Tibial artery (tissue), 4 donors: ENCODE measurements at regions not wholly inside any gene's neighbourhood (a gene's known extent, or its start where the extent isn't known, plus 50 kb on each side); places are given as distances from the start of the nearest gene placed in this dataset.
"Not testable (repeated sequence)": the region's sequence is repeated elsewhere in the genome, so short reads cannot be mapped to it uniquely, and the experiment has no call there.

ENCODE experiments used
- DNase-seq, 2 donors: peaks; one replicate each; pipeline ENCODE4 v3.0.0-alpha.2; 2019
- H3K27ac ChIP-seq, 2 donors: fragments of 200-600 bp; sonication (generic) in 1 of 2; 1 replicate in 1 of 2; 2 replicates in 1 of 2; pipeline ENCODE4 v1.5.1; 2018 to 2019; ENCODE audit warnings: mild to moderate bottlenecking in 1 of 2
- H3K27me3 ChIP-seq, 2 donors: fragments of 200-600 bp; sonication (generic) in 1 of 2; one replicate each; pipeline versions ENCODE4 v1.5.1 to v1.6.0; 2016 to 2019
- H3K36me3 ChIP-seq, 3 donors: fragments of 200-600 bp; sonication (generic) in 2 of 3; one replicate each; pipeline ENCODE4 v1.5.1; 2016 to 2019; ENCODE audit warnings: mild to moderate bottlenecking in 2 of 3
- H3K4me1 ChIP-seq, 4 donors: fragments of 200-600 bp; sonication (generic) in 2 of 4; 1 replicate in 3 of 4; 2 replicates in 1 of 4; pipeline ENCODE4 v1.5.1; 2016 to 2019
- H3K4me3 ChIP-seq, 2 donors: fragments of 200-600 bp; sonication (generic) in 1 of 2; 1 replicate in 1 of 2; 2 replicates in 1 of 2; pipeline ENCODE4 v1.5.1; 2018 to 2019; ENCODE audit warnings: mild to moderate bottlenecking in 2 of 2
- H3K9me3 ChIP-seq, 3 donors: fragments of 200-600 bp; sonication (generic) in 1 of 3; one replicate each; pipeline ENCODE4 v1.5.1; 2016 to 2019
- CTCF ChIP-seq, 2 experiments: fragments of 200-600 bp in 1 of 2; fragments of 450-650 bp in 1 of 2; IDR thresholded peaks; one replicate each; pipeline ENCODE4 v1.5.1; 2017 to 2019; ENCODE audit warnings: antibody characterized with exemption in 2 of 2, mild to moderate bottlenecking in 1 of 2, moderate library complexity in 1 of 2
- intact Hi-C: fragments of 100-400 bp; cut with DNase I; formaldehyde crosslinking; loops from one replicate; pipeline ENCODE4 v1.15.0; 2023; ENCODE audit warnings: low total_unique reads

GRCh38 chr13:54241719-54242118, 1213.1 kb downstream of the OLFM4 start:
- Histone ChIP-seq H3K36me3 (no peaks in the 10 kb centered on the region), H3K27me3 (no peaks in the 10 kb centered on the region), H3K4me3 (no peak overlapping the region), H3K27ac (no peak overlapping the region), H3K9me3 (no peaks in the 10 kb centered on the region), H3K4me1 (no peaks in the 10 kb centered on the region)
- intact Hi-C loops, result no loop called here
- TF ChIP-seq CTCF (IDR thresholded peaks at IDR 0.05), result no peak
- no peak for DNase-seq

- no peak for TF ChIP-seq CTCF (IDR thresholded peaks at IDR 0.05)
- no peak for DNase-seq
- H3K4me3 ChIP-seq, result no peak overlapping the region
- no peaks in the 10 kb centered on the region for H3K27me3 ChIP-seq
- no peaks in the 10 kb centered on the region for H3K4me1 ChIP-seq
- H3K9me3 ChIP-seq, result no peaks in the 10 kb centered on the region
- H3K27ac ChIP-seq, result no peak overlapping the region
- no peaks in the 10 kb centered on the region for H3K36me3 ChIP-seq
- intact Hi-C loops, result no loop called here
Measured at GRCh38 chr13:54248306-54248705, 1219.7 kb downstream of the OLFM4 start.

- no peaks in the 10 kb centered on the region for H3K4me1 ChIP-seq
- no peaks in the 10 kb centered on the region for H3K36me3 ChIP-seq
- no peak for DNase-seq
- no peak for TF ChIP-seq CTCF (IDR thresholded peaks at IDR 0.05)
- intact Hi-C loops, result no loop called here
- H3K27me3 ChIP-seq, result no peaks in the 10 kb centered on the region
- H3K27ac ChIP-seq, result no peak overlapping the region
- no peak overlapping the region for H3K4me3 ChIP-seq
- H3K9me3 ChIP-seq, result no peaks in the 10 kb centered on the region
Measured at GRCh38 chr13:54261856-54262255, 1233.2 kb downstream of the OLFM4 start.

- no peak for DNase-seq
- Histone ChIP-seq H3K4me3 (no peak overlapping the region), H3K4me1 (no peaks in the 10 kb centered on the region), H3K9me3 (no peaks in the 10 kb centered on the region), H3K27ac (no peak overlapping the region), H3K27me3 (no peaks in the 10 kb centered on the region), H3K36me3 (no peaks in the 10 kb centered on the region)
- intact Hi-C loops, result no loop called here
- TF ChIP-seq CTCF (IDR thresholded peaks at IDR 0.05), result no peak
Measured at GRCh38 chr13:54263868-54264267, 1235.3 kb downstream of the OLFM4 start.

- H3K27ac ChIP-seq, H3K4me1 ChIP-seq, H3K27me3 ChIP-seq, H3K4me3 ChIP-seq, H3K9me3 ChIP-seq, DNase-seq, H3K36me3 ChIP-seq, intact Hi-C loops: not testable (repeated sequence)
Measured at GRCh38 chr13:54267253-54267668, 1238.6 kb downstream of the OLFM4 start.

- intact Hi-C loops, DNase-seq, H3K27me3 ChIP-seq, H3K27ac ChIP-seq, H3K9me3 ChIP-seq, H3K4me1 ChIP-seq, H3K4me3 ChIP-seq, H3K36me3 ChIP-seq: not testable (repeated sequence)
Measured at GRCh38 chr13:54268013-54268695, 1239.5 kb downstream of the OLFM4 start.
